HL-60 (cell line): ENCODE measurements at regions not wholly inside any gene's neighbourhood (a gene's known extent, or its start where the extent isn't known, plus 50 kb on each side); places are given as distances from the start of the nearest gene placed in this dataset.

Experiments
- GABPA ChIP-seq: IDR thresholded peaks from 2 replicates; pipeline ENCODE4 v1.6.1; 2012; ENCODE audit warnings: low read depth
- POLR2AphosphoS5 ChIP-seq: IDR thresholded peaks from 2 replicates; pipeline ENCODE4 v1.6.1; 2012; ENCODE audit warnings: low read depth
- TF ChIP-seq, protein P1 (sequence below): IDR thresholded peaks from one replicate; pipeline ENCODE4 v1.5.1; 2011; ENCODE audit warnings: low read length, control low read depth, inconsistent platforms; ENCODE audit not compliant: insufficient read depth

DNA sequence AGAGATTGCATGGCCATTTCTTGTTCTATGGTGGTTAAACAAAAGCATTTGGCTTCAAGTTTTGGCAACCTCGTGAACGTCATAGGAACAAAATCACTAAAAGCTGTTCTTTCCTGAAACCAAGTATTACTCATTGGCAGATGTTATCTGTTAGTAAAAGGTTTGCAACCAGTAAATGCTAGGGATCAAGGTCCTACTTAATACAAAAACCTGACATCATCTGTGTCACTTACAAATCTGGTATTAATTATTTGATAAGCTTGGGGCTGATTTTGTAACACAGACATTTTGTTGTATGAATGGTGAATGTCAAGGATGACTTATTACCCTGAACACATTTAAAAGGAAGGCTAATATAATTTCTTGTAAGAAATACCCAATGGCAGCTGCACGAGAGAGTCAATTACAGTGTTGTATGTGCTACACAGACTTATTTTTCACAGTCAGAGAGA lies 486.4 kb upstream of the ZNF608 start:
- TF ChIP-seq, protein P1, sequence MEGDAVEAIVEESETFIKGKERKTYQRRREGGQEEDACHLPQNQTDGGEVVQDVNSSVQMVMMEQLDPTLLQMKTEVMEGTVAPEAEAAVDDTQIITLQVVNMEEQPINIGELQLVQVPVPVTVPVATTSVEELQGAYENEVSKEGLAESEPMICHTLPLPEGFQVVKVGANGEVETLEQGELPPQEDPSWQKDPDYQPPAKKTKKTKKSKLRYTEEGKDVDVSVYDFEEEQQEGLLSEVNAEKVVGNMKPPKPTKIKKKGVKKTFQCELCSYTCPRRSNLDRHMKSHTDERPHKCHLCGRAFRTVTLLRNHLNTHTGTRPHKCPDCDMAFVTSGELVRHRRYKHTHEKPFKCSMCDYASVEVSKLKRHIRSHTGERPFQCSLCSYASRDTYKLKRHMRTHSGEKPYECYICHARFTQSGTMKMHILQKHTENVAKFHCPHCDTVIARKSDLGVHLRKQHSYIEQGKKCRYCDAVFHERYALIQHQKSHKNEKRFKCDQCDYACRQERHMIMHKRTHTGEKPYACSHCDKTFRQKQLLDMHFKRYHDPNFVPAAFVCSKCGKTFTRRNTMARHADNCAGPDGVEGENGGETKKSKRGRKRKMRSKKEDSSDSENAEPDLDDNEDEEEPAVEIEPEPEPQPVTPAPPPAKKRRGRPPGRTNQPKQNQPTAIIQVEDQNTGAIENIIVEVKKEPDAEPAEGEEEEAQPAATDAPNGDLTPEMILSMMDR: no peak
- TF ChIP-seq POLR2AphosphoS5 (no peak), GABPA (no peak)
